ENCODE measurements at regions not wholly inside any gene's neighbourhood (a gene's known extent, or its start where the extent isn't known, plus 50 kb on each side); places are given as distances from the start of the nearest gene placed in this dataset.
"Not testable (repeated sequence)": the region's sequence is repeated elsewhere in the genome, so short reads cannot be mapped to it uniquely, and the experiment has no call there.

DNA sequence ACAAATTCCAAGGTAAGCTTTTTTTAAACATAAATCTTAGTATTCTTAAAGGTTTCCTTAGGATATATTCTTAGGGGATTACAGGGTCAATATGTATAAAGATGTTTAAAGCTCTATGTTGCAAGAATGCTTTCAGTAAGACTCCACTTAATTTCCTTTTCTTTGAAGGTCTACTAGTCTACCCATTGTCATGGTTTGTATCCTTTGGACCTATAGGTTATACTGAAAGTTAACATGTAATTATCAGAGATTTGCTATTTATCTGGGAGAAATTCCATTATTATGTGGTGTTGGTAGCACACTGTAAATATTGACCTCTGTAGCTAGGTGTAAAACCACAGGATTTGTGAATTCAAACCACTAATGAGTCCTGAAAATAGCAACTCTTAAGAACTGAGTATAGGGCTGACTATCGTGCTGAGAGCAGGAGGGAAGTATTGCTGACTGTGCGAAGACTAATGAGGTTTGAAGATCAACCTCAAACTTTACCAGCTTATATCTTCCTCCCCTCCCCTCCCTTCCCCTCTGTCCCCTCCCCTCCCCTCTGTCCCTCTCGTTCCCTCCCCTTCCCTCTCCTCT, 85.6 kb downstream of the GADD45G start:
- TF ChIP-seq, protein P1, sequence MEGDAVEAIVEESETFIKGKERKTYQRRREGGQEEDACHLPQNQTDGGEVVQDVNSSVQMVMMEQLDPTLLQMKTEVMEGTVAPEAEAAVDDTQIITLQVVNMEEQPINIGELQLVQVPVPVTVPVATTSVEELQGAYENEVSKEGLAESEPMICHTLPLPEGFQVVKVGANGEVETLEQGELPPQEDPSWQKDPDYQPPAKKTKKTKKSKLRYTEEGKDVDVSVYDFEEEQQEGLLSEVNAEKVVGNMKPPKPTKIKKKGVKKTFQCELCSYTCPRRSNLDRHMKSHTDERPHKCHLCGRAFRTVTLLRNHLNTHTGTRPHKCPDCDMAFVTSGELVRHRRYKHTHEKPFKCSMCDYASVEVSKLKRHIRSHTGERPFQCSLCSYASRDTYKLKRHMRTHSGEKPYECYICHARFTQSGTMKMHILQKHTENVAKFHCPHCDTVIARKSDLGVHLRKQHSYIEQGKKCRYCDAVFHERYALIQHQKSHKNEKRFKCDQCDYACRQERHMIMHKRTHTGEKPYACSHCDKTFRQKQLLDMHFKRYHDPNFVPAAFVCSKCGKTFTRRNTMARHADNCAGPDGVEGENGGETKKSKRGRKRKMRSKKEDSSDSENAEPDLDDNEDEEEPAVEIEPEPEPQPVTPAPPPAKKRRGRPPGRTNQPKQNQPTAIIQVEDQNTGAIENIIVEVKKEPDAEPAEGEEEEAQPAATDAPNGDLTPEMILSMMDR (IDR thresholded peaks at IDR 0.05; ENCODE audit: control insufficient read depth, extremely low read depth, insufficient read depth) = no peak
- DNase-seq (ENCODE audit: low read depth) = no peak
- H3K4me3 ChIP-seq (ENCODE audit: low read depth, low read length) = no peak overlapping the region

DNA sequence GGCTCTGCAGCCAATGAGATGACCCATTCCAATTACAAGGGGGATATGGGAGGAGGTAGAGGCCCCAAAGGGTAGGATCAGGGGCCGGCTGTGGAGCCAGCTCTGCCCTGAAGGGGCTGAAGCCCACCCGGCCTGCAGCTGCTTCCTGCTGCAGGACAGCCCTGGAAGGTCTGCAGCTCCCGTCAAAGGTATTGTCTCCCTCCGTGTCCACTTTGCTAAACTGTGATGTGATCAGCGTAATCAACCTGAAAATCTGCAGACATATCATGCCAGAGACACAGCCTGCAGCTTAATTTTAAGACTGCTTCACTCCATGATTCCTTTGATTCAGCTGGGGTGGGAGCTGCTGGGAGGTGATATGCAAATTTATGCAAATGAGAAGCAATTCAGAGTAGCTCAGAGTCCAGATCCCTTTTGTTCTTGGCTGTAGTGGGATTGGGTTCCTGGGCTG, 90.7 kb downstream of the GADD45G start:
- no peak for DNase-seq (ENCODE audit: low read depth)
- no peak overlapping the region for H3K4me3 ChIP-seq (ENCODE audit: low read depth, low read length)
- TF ChIP-seq, protein P1 (IDR thresholded peaks at IDR 0.05; ENCODE audit: control insufficient read depth, extremely low read depth, insufficient read depth) = no peak

DNA sequence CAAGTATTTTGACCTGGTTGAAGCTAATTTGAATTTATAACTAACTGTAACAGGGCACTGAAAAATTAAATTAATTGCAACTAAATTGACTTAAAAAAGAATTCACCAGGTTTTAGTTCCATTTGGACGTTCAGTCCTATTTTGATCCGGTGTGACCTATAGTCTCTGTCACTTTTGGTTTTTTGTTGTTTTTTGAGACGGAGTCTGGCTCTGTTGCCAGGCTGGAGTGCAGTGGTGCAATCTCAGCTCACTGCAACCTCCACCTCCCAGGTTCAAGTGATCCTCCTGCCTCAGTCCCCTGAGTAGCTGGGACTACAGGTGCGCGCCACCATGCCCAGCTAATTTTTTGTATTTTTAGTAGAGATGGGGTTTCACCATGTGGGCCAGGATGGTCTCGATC, 91.2 kb downstream of the GADD45G start:
- DNase-seq (ENCODE audit: low read depth); H3K4me3 ChIP-seq (ENCODE audit: low read depth, low read length): not testable (repeated sequence)

DNA sequence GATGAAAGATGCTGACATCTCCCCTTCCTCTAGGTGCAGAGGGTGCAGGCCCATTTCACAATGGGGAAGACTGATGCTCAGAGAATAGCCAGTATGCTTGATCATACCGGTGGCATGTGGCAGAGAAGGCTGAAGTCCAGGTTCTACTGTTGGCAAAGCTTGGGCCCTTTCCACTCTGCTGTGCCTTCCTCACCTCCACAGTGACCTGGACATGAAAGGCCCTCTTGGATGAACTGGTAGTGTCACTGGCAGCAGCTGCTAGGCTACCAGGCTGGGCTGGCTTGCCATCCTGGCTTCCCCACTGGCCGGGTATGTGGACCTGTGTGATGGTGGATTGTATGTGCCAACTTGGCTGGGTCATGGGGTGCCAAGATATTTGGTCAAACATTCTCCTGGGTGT, 92.0 kb downstream of the GADD45G start:
- TF ChIP-seq, protein P1 (IDR thresholded peaks at IDR 0.05; ENCODE audit: control insufficient read depth, extremely low read depth, insufficient read depth) = no peak
- no peak for DNase-seq (ENCODE audit: low read depth)
- H3K4me3 ChIP-seq (ENCODE audit: low read depth, low read length) = no peak overlapping the region

DNA sequence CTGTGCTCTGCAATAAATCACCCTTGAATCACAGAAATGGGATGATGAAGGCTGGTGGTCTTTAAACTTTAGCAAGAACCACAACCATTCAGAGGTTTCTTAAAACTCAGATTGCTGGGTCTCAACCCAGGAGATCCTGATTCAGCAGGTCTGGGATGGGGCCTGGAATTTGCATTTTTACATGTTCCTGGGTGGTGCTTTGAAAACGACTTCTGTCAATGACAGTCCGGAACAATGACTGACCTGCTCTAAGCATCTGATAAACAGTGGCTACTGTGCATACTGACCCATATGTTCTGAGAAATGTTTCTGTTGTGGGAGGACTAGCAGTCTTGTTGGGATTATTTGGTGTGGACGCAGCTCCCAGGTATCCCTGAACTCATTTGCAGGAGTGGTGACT, 92.7 kb downstream of the GADD45G start:
- no peak for DNase-seq (ENCODE audit: low read depth)
- no peak overlapping the region for H3K4me3 ChIP-seq (ENCODE audit: low read depth, low read length)
- TF ChIP-seq, protein P1 (IDR thresholded peaks at IDR 0.05; ENCODE audit: control insufficient read depth, extremely low read depth, insufficient read depth) = no peak

GRCh38 chr9:89698411-89699005, 93.7 kb downstream of the GADD45G start:
- DNase-seq (ENCODE audit: low read depth) = no peak
- TF ChIP-seq, protein P1 (IDR thresholded peaks at IDR 0.05; ENCODE audit: control insufficient read depth, extremely low read depth, insufficient read depth) = no peak
- H3K4me3 ChIP-seq (ENCODE audit: low read depth, low read length) = no peak overlapping the region

DNA sequence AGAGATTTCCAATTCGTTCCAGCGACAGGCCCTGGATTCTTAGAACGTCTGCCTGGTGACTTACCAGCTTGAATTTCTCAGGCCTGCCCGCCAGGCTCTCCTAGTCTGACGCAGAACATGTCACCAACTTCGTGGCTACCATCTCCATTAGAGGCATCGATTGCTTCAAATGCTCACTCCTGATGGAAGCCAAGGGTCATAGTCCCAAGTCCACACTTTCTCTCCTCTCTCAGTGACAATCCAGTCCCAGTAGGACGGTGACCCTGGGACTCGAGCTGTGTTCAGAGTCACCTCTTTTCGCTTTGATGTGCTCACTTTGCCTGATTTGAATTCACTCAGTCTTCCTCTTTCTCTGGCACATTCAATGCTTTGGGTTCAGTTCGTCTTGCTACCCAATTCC, 94.8 kb downstream of the GADD45G start:
- DNase-seq (ENCODE audit: low read depth) = no peak
- H3K4me3 ChIP-seq (ENCODE audit: low read depth, low read length) = no peak overlapping the region
- TF ChIP-seq, protein P1 (IDR thresholded peaks at IDR 0.05; ENCODE audit: control insufficient read depth, extremely low read depth, insufficient read depth) = no peak
